ENCODE measurements at regions not wholly inside any gene's neighbourhood (a gene's known extent, or its start where the extent isn't known, plus 50 kb on each side); places are given as distances from the start of the nearest gene placed in this dataset.

- DNase-seq (ENCODE audit: low read depth, low spot score) = no peak
- intact Hi-C loops (cut with micrococcal nuclease) = no loop called here
- no peaks in the 10 kb centered on the region for H3K9me1 ChIP-seq (replicated peaks; ENCODE audit: control insufficient read depth, extremely low read depth, insufficient read depth, low read length)
- H3K4me3 ChIP-seq (replicated peaks in 1 of 3; ENCODE audit: insufficient read depth in 1 of 3, low read depth in 1 of 3, low read length in 3 of 3) = no peak overlapping the region
- H2AFZ ChIP-seq (ENCODE audit: low read depth, low read length) = no peak overlapping the region
- no peaks in the 10 kb centered on the region for H3K9me3 ChIP-seq (replicated peaks; ENCODE audit: control insufficient read depth, insufficient read depth, low read length)
- no peaks in the 10 kb centered on the region for H3K36me3 ChIP-seq (ENCODE audit: control insufficient read depth in 2 of 2, extremely low read depth in 1 of 2, insufficient read depth in 2 of 2, low read length in 2 of 2)
- dilution Hi-C loops (cut with MboI; ENCODE audit: extremely low pct_ligation_motif_present, low sequenced_read_pairs) = no loop called here
- BruUV-seq (replicated peaks) = no TSS peak
- no peaks in the 10 kb centered on the region for H4K20me1 ChIP-seq (replicated peaks; ENCODE audit: control insufficient read depth, extremely low read depth, insufficient read depth, low read length)
- H3K27me3 ChIP-seq (ENCODE audit: control insufficient read depth in 2 of 2, insufficient read depth in 2 of 2, low read length in 2 of 2) = no peaks in the 10 kb centered on the region
- H3K79me2 ChIP-seq (ENCODE audit: control insufficient read depth, insufficient read depth, low read length) = no peaks in the 10 kb centered on the region
- CTCF ChIA-PET = interaction anchor here (0.7 to 3.7 kb wide), 8 partner anchors 8 to 901 kb away, joined by 3 to 18 read pairs (median 4); no protein-coding TSS in a partner anchor
- no peaks in the 10 kb centered on the region for H3K4me1 ChIP-seq (ENCODE audit: control insufficient read depth, extremely low read depth, insufficient read depth, low read length)
- POLR2A ChIA-PET = no interaction called here
- H3K4me2 ChIP-seq (ENCODE audit: insufficient read depth, low read length) = no peak overlapping the region
- no peak overlapping the region for H3K9ac ChIP-seq (replicated peaks; ENCODE audit: extremely low read depth, insufficient read depth, low read length)
- no peak for TF ChIP-seq MAX (IDR thresholded peaks at IDR 0.05; ENCODE audit: insufficient read depth, insufficient read length)
- TF ChIP-seq JUN (IDR thresholded peaks at IDR 0.05; ENCODE audit: borderline replicate concordance, insufficient read depth, insufficient read length, low read depth) = no peak
- TF ChIP-seq FOS (IDR thresholded peaks at IDR 0.05; ENCODE audit: borderline replicate concordance, insufficient read depth, low read length) = no peak
- no peak for TF ChIP-seq POLR2AphosphoS5 (IDR thresholded peaks at IDR 0.05; ENCODE audit: insufficient read depth, low read depth, low read length)
- no peak for TF ChIP-seq GATA2 (IDR thresholded peaks at IDR 0.05; ENCODE audit: insufficient read depth, insufficient read length, low read depth, low read length)
- TF ChIP-seq EZH2 (IDR thresholded peaks at IDR 0.05; ENCODE audit: borderline replicate concordance, low read depth, low read length, severe bottlenecking) = no peak
- no peak for TF ChIP-seq CTCF (IDR thresholded peaks at IDR 0.05; ENCODE audit: extremely low read depth in 1 of 2, insufficient read depth in 1 of 2, low read depth in 1 of 2, low read length in 2 of 2)
- no peak for TF ChIP-seq MYC (IDR thresholded peaks at IDR 0.05; ENCODE audit: low read depth, low read length)
- TF ChIP-seq POLR2A (IDR thresholded peaks at IDR 0.05; ENCODE audit: low read depth, low read length) = no peak
- no peak overlapping the region for H3K27ac ChIP-seq (ENCODE audit: insufficient read depth, low read depth, low read length)
- no peak for FAIRE-seq
Measured at GRCh38 chr12:104833756-104834155, 124.3 kb downstream of the SLC41A2 start.

All from endothelial cell of umbilical vein (primary cell).